Neural cell (in vitro differentiated cells): ENCODE measurements at regions not wholly inside any gene's neighbourhood (a gene's known extent, or its start where the extent isn't known, plus 50 kb on each side); places are given as distances from the start of the nearest gene placed in this dataset.
A peak's percentile ranks its signal among the peaks of the same experiment; 100 is the strongest.
"Not testable (repeated sequence)": the region's sequence is repeated elsewhere in the genome, so short reads cannot be mapped to it uniquely, and the experiment has no call there.

Source experiments
- H2AFZ ChIP-seq: fragments of 200-600, 300-800 bp; sonication (generic), shearing (Covaris generic); 2 replicates; pipeline ENCODE4 v1.6.0; 2014; ENCODE audit warnings: low read depth, mild to moderate bottlenecking, antibody characterized with exemption, low read length, moderate library complexity
- H3F3A ChIP-seq: fragments of 200-600 bp; shearing (Covaris generic); 2 replicates; pipeline ENCODE4 v1.6.1; 2016; ENCODE audit warnings: mild to moderate bottlenecking, moderate library complexity, mixed read lengths, antibody characterized with exemption, low read length; ENCODE audit not compliant: insufficient read depth, poor library complexity, severe bottlenecking
- H3K27ac ChIP-seq: fragments of 200-600, 300-800 bp; sonication (generic), shearing (Covaris generic); 2 replicates; pipeline ENCODE4 v1.5.1; 2014; ENCODE audit warnings: mild to moderate bottlenecking, low read length, moderate library complexity
- H3K27me3 ChIP-seq: fragments of 300-800, 200-600 bp; sonication (generic), shearing (Covaris generic); 2 replicates; pipeline ENCODE4 v1.6.0; 2014; ENCODE audit warnings: mild to moderate bottlenecking, low read depth, low read length, moderate library complexity; ENCODE audit not compliant: insufficient read depth
- H3K36me3 ChIP-seq: fragments of 300-800, 200-600 bp; sonication (generic), shearing (Covaris generic); 2 replicates; pipeline ENCODE4 v1.5.1; 2014; ENCODE audit warnings: mild to moderate bottlenecking, antibody characterized with exemption, low read length, moderate library complexity; ENCODE audit not compliant: insufficient read depth
- H3K4me2 ChIP-seq: fragments of 300-800, 200-600 bp; sonication (generic), shearing (Covaris generic); 2 replicates; pipeline ENCODE4 v1.6.0; 2014; ENCODE audit warnings: mild to moderate bottlenecking, low read length
- H3K4me3 ChIP-seq: fragments of 300-800, 200-600 bp; sonication (generic), shearing (Covaris generic); 2 replicates; pipeline ENCODE4 v1.5.1; 2014; ENCODE audit warnings: mild to moderate bottlenecking, low read length, moderate library complexity
- H3K79me2 ChIP-seq: fragments of 200-600 bp; shearing (Covaris generic); replicated peaks from 2 replicates; pipeline ENCODE4 v1.6.0; 2014; ENCODE audit warnings: mild to moderate bottlenecking, low read length, moderate library complexity; ENCODE audit not compliant: insufficient read depth
- H3K9ac ChIP-seq: fragments of 300-800, 200-600 bp; sonication (generic), shearing (Covaris generic); 2 replicates; pipeline ENCODE4 v1.6.1; 2016; ENCODE audit warnings: mild to moderate bottlenecking, low read length, mixed read lengths
- H3K9me2 ChIP-seq: fragments of 200-600 bp; shearing (Covaris generic); 2 replicates; pipeline ENCODE4 v1.6.1; 2016; ENCODE audit warnings: mild to moderate bottlenecking, low read length, mixed read lengths; ENCODE audit not compliant: insufficient read depth
- H3K9me3 ChIP-seq: fragments of 200-600, 300-800 bp; sonication (generic), shearing (Covaris generic); 2 replicates; pipeline ENCODE4 v1.6.1; 2016; ENCODE audit warnings: mild to moderate bottlenecking, mixed run types, low read length, moderate library complexity, mixed read lengths
- H4K20me1 ChIP-seq: fragments of 200-600 bp; shearing (Covaris generic); 2 replicates; pipeline ENCODE4 v1.6.1; 2016; ENCODE audit warnings: mild to moderate bottlenecking, mixed run types; ENCODE audit not compliant: insufficient read depth

- H3K9me2 ChIP-seq, H3F3A ChIP-seq, H3K36me3 ChIP-seq, H3K27me3 ChIP-seq, H3K27ac ChIP-seq, H3K9me3 ChIP-seq, H3K79me2 ChIP-seq, H2AFZ ChIP-seq, H3K4me3 ChIP-seq, H3K9ac ChIP-seq, H3K4me2 ChIP-seq, H4K20me1 ChIP-seq: not testable (repeated sequence)
Measured at GRCh38 chr15:85196697-85197096, 183.7 kb upstream of the AKAP13 start.

GRCh38 chr15:85197582-85197981 lies 182.8 kb upstream of the AKAP13 start:
- not testable (repeated sequence) for H3K27ac ChIP-seq, H3K9me3 ChIP-seq, H3K36me3 ChIP-seq, H3K79me2 ChIP-seq, H3K9me2 ChIP-seq, H3K27me3 ChIP-seq, H3F3A ChIP-seq, H4K20me1 ChIP-seq, H2AFZ ChIP-seq, H3K4me2 ChIP-seq, H3K4me3 ChIP-seq, H3K9ac ChIP-seq

- H3K4me2 ChIP-seq, H3K9me3 ChIP-seq, H2AFZ ChIP-seq, H3K27ac ChIP-seq, H3K4me3 ChIP-seq, H3K79me2 ChIP-seq, H4K20me1 ChIP-seq, H3K9me2 ChIP-seq, H3K36me3 ChIP-seq, H3K27me3 ChIP-seq, H3K9ac ChIP-seq, H3F3A ChIP-seq: not testable (repeated sequence)
Measured at GRCh38 chr15:85198432-85198831, 182.0 kb upstream of the AKAP13 start.

- not testable (repeated sequence) for H3K9me2 ChIP-seq, H3K36me3 ChIP-seq, H3K79me2 ChIP-seq, H2AFZ ChIP-seq, H3K4me2 ChIP-seq, H3K4me3 ChIP-seq, H3K27me3 ChIP-seq, H3K27ac ChIP-seq, H3F3A ChIP-seq, H4K20me1 ChIP-seq, H3K9me3 ChIP-seq, H3K9ac ChIP-seq
Measured at GRCh38 chr15:85200215-85200614, 180.2 kb upstream of the AKAP13 start.

- H3K9me2 ChIP-seq: not testable (repeated sequence)
Measured at GRCh38 chr15:85201118-85201793, 179.1 kb upstream of the AKAP13 start.

GRCh38 chr15:85204481-85204880 lies 175.9 kb upstream of the AKAP13 start:
- H3K9ac ChIP-seq, H3K79me2 ChIP-seq, H3K9me3 ChIP-seq, H3K36me3 ChIP-seq, H3K4me3 ChIP-seq, H2AFZ ChIP-seq, H3F3A ChIP-seq, H3K4me2 ChIP-seq, H3K27ac ChIP-seq, H3K9me2 ChIP-seq, H4K20me1 ChIP-seq, H3K27me3 ChIP-seq: not testable (repeated sequence)

More at GRCh38 chr15:85201118-85201793, 179.1 kb upstream of the AKAP13 start:
- not testable (repeated sequence) for H4K20me1 ChIP-seq, H3K4me2 ChIP-seq, H3K27me3 ChIP-seq, H3F3A ChIP-seq, H3K9me3 ChIP-seq, H3K79me2 ChIP-seq, H3K4me3 ChIP-seq, H3K9ac ChIP-seq, H2AFZ ChIP-seq, H3K36me3 ChIP-seq, H3K27ac ChIP-seq

- not testable (repeated sequence) for H3K36me3 ChIP-seq, H3K9me2 ChIP-seq, H3K9me3 ChIP-seq, H4K20me1 ChIP-seq, H3K27ac ChIP-seq, H3F3A ChIP-seq, H2AFZ ChIP-seq, H3K27me3 ChIP-seq, H3K4me2 ChIP-seq, H3K79me2 ChIP-seq
- Histone ChIP-seq H3K9ac (peak overlapping the region; percentile 16), H3K4me3 (peak overlapping the region; percentile 55)
Measured at GRCh38 chr15:85233791-85234325, 146.5 kb upstream of the AKAP13 start.

GRCh38 chr15:85234450-85235196 lies 145.8 kb upstream of the AKAP13 start:
- H3K4me3 ChIP-seq: peak overlapping the region; percentile 18

More at GRCh38 chr15:85234450-85235196, 145.8 kb upstream of the AKAP13 start:
- H3K36me3 ChIP-seq, H2AFZ ChIP-seq, H3K9me2 ChIP-seq, H3F3A ChIP-seq, H4K20me1 ChIP-seq, H3K9ac ChIP-seq, H3K4me2 ChIP-seq, H3K27me3 ChIP-seq, H3K9me3 ChIP-seq, H3K27ac ChIP-seq, H3K79me2 ChIP-seq: not testable (repeated sequence)
